Body of pancreas (tissue), 4 donors: ENCODE measurements at regions not wholly inside any gene's neighbourhood (a gene's known extent, or its start where the extent isn't known, plus 50 kb on each side); places are given as distances from the start of the nearest gene placed in this dataset.
"Not testable (repeated sequence)": the region's sequence is repeated elsewhere in the genome, so short reads cannot be mapped to it uniquely, and the experiment has no call there.

Experiments used
- ATAC-seq: fragments of 150-250 bp; one replicate; pipeline ENCODE4 v1.9.1; 2016
- DNase-seq, 4 donors: peaks; one replicate each; pipeline ENCODE4 v3.0.0-alpha.2; 2019
- H3K27ac ChIP-seq, 4 donors: fragments of 200-600 bp; sonication (generic); 1 replicate in 3 of 4; 2 replicates in 1 of 4; pipeline versions ENCODE4 v1.5.1 to v1.6.1; 2016 to 2019; ENCODE audit warnings: mild to moderate bottlenecking in 1 of 4, mixed read lengths in 1 of 4, moderate library complexity in 1 of 4
- H3K27me3 ChIP-seq, 2 donors: fragments of 200-600 bp; sonication (generic); one replicate each; pipeline ENCODE4 v1.6.0; 2016; ENCODE audit warnings: mild to moderate bottlenecking in 1 of 2
- H3K36me3 ChIP-seq, 2 donors: fragments of 200-600 bp; sonication (generic); replicated peaks in 1 of 2; 2 replicates each; pipeline ENCODE4 v1.5.1; 2016; ENCODE audit warnings: low read depth in 2 of 2; ENCODE audit not compliant: insufficient read depth in 1 of 2
- H3K4me1 ChIP-seq: fragments of 200-600 bp; sonication (generic); one replicate; pipeline ENCODE4 v1.6.0; 2016
- H3K4me3 ChIP-seq, 2 donors: fragments of 200-600 bp; sonication (generic); 1 replicate in 1 of 2; 2 replicates in 1 of 2; pipeline ENCODE4 v1.5.1; 2016 to 2019
- H3K9me3 ChIP-seq, 3 donors: fragments of 200-600 bp; sonication (generic); 1 replicate in 2 of 3; 2 replicates in 1 of 3; pipeline ENCODE4 v1.5.1; 2016
- POLR2A ChIP-seq, 3 donors: fragments of 450-650 bp; IDR thresholded peaks; one replicate each; pipeline ENCODE4 v1.6.1; 2016; ENCODE audit warnings: antibody characterized with exemption in 3 of 3, mild to moderate bottlenecking in 2 of 3
- WGBS, 2 donors: methylation state at CpG; one replicate each; pipeline ENCODE4 v1.1.5; 2017; 5-methylcytosine and 5-hydroxymethylcytosine counted together
- intact Hi-C: fragments of 100-400 bp; cut with DNase I; formaldehyde crosslinking; loops from one replicate; pipeline ENCODE4 v1.15.1; 2023
- TF ChIP-seq, protein P1 (sequence below), 7 experiments: fragments of 450-650 bp in 4 of 7; fragments of 200-600 bp in 3 of 7; sonication (generic) in 3 of 7; IDR thresholded peaks; one replicate each; pipeline ENCODE4 v1.5.1; 2016 to 2019; ENCODE audit warnings: antibody characterized with exemption in 7 of 7

DNA sequence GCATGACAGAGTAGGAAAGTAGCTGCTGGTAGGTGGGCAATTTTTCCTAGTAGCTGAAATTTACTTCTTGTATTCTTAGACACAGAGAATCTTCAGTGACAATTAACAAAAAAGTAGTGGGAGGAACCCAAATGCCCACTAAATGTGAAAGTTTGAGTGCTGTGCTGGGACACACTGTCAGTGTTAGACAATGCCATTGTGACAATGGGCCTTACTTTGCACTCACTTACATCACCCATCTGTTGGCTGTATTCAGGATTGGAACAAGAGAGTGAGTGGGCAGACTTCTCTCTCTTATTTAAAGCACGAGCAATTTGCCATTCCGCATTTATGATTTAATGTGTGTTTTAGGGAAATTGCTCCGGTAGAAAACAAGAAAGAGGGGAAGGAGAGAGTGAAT lies 662.5 kb downstream of the CBLN4 start:
- H3K4me3 ChIP-seq = no peak overlapping the region
- no peak for DNase-seq
- WGBS, 2 donors = 65 to 71% methylated on average over 3 of the region's 3 CpGs
- H3K9me3 ChIP-seq = no peaks in the 10 kb centered on the region
- TF ChIP-seq POLR2A (IDR thresholded peaks at IDR 0.05) = no peak
- TF ChIP-seq, protein P1, sequence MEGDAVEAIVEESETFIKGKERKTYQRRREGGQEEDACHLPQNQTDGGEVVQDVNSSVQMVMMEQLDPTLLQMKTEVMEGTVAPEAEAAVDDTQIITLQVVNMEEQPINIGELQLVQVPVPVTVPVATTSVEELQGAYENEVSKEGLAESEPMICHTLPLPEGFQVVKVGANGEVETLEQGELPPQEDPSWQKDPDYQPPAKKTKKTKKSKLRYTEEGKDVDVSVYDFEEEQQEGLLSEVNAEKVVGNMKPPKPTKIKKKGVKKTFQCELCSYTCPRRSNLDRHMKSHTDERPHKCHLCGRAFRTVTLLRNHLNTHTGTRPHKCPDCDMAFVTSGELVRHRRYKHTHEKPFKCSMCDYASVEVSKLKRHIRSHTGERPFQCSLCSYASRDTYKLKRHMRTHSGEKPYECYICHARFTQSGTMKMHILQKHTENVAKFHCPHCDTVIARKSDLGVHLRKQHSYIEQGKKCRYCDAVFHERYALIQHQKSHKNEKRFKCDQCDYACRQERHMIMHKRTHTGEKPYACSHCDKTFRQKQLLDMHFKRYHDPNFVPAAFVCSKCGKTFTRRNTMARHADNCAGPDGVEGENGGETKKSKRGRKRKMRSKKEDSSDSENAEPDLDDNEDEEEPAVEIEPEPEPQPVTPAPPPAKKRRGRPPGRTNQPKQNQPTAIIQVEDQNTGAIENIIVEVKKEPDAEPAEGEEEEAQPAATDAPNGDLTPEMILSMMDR (IDR thresholded peaks at IDR 0.05) = no peak
- ATAC-seq = no peak
- no peaks in the 10 kb centered on the region for H3K27me3 ChIP-seq
- no peak overlapping the region for H3K27ac ChIP-seq
- intact Hi-C loops = no loop called here
- H3K36me3 ChIP-seq = no peaks in the 10 kb centered on the region
- H3K4me1 ChIP-seq = no peaks in the 10 kb centered on the region

DNA sequence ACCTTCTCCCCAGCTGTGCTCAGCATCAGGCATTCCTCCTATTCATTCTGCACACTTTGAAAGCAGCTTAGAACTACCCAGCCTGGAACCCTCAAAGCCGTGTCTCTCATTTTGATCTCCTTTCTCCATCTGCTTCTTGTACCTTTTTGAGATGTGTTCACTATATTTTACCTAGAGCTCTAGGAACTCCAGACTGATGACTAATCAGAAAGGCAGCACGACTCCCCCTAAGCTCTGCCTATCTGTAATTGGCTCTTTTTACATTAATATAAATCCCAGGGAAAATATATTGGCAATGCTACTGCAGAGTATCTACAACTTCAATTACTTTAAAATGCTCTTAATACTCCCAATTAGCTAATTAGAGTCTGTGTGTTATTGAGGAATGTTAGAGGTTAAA lies 671.5 kb downstream of the CBLN4 start:
- 25 to 34% methylated on average over 2 of the region's 2 CpGs for WGBS, 2 donors
- no peaks in the 10 kb centered on the region for H3K9me3 ChIP-seq
- H3K4me1 ChIP-seq = no peaks in the 10 kb centered on the region
- ATAC-seq = no peak
- TF ChIP-seq POLR2A (IDR thresholded peaks at IDR 0.05) = no peak
- TF ChIP-seq, protein P1 (IDR thresholded peaks at IDR 0.05) = no peak
- intact Hi-C loops = no loop called here
- no peaks in the 10 kb centered on the region for H3K27me3 ChIP-seq
- H3K4me3 ChIP-seq = no peak overlapping the region
- H3K27ac ChIP-seq = no peak overlapping the region
- DNase-seq = no peak
- H3K36me3 ChIP-seq = no peaks in the 10 kb centered on the region

DNA sequence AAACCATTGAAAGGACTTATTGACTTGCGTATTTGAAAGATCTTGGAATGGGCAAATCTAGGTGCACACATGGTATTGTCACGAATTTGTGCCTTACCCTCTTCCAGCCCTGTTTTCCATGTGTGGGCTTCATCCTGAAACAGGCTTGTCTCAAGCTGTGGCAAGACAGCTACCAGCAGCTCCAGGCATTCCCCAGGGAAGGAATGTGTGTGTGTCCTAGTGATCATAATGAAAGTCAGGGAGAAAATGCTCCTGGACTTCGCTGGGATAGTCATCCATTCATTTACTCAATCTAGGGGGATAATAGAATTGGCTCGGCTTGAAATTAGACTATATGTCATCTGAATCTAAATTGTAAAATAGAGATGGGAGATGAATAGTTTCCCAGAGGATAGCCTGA lies 676.2 kb downstream of the CBLN4 start:
- DNase-seq = no peak
- TF ChIP-seq, protein P1 (IDR thresholded peaks at IDR 0.05) = no peak
- TF ChIP-seq POLR2A (IDR thresholded peaks at IDR 0.05) = no peak
- Histone ChIP-seq H3K9me3 (no peaks in the 10 kb centered on the region), H3K4me3 (no peak overlapping the region), H3K4me1 (no peaks in the 10 kb centered on the region), H3K36me3 (no peaks in the 10 kb centered on the region), H3K27ac (no peak overlapping the region), H3K27me3 (no peaks in the 10 kb centered on the region)
- WGBS, 2 donors = 54 to 68% methylated on average over 4 of the region's 4 CpGs
- intact Hi-C loops = no loop called here
- ATAC-seq = no peak

DNA sequence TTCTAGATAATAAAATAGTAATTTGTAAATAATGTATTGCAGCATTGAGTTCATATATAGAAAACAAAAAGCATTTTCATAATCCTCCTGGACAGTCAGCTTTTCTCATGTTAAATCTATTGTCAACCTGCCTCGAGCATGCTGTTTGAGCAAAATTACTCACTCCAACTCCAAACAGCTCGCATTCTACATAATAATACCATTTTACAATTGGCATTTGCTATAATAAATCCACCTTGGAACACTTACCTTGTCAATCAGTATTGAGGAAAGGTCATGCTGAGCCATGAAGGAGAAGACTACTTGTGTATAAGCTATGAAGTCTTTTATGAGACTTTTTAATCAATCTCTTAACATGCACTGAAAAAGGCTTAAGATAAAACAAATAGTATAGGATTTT lies 682.6 kb downstream of the CBLN4 start:
- intact Hi-C loops = no loop called here
- WGBS, 2 donors = 36 to 45% methylated on average over 2 of the region's 2 CpGs
- ATAC-seq (no peak), DNase-seq (no peak)
- Histone ChIP-seq H3K9me3 (no peaks in the 10 kb centered on the region), H3K4me1 (no peaks in the 10 kb centered on the region), H3K36me3 (no peaks in the 10 kb centered on the region), H3K27me3 (no peaks in the 10 kb centered on the region), H3K4me3 (no peak overlapping the region), H3K27ac (no peak overlapping the region)
- TF ChIP-seq, protein P1 (IDR thresholded peaks at IDR 0.05) = no peak
- TF ChIP-seq POLR2A (IDR thresholded peaks at IDR 0.05) = no peak

DNA sequence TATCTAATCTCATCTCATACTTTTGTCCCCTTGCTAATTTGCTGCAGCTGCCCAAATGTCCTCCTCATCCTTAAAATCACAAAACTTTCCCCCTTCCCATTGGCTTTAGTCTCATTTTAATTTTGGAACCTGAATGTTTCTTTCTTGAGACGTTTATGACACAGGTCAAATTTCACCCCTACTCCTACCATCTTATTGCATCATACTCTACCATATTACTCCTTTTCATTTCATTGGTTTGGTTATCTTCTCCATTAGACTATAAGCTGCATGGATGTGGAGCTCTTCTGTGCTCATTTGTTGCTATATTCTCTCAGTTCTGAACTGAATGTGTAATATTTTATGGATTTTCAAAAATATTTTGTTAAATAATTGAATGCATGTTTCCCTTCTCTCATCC lies 688.6 kb downstream of the CBLN4 start:
- intact Hi-C loops = no loop called here
- no peaks in the 10 kb centered on the region for H3K4me1 ChIP-seq
- TF ChIP-seq POLR2A (IDR thresholded peaks at IDR 0.05) = no peak
- TF ChIP-seq, protein P1 (IDR thresholded peaks at IDR 0.05) = no peak
- ATAC-seq (no peak), DNase-seq (no peak)
- no peaks in the 10 kb centered on the region for H3K9me3 ChIP-seq
- H3K4me3 ChIP-seq = no peak overlapping the region
- H3K27me3 ChIP-seq = no peaks in the 10 kb centered on the region
- 22 to 45% methylated on average over 1 of the region's 1 CpG for WGBS, 2 donors
- no peak overlapping the region for H3K27ac ChIP-seq
- no peaks in the 10 kb centered on the region for H3K36me3 ChIP-seq

DNA sequence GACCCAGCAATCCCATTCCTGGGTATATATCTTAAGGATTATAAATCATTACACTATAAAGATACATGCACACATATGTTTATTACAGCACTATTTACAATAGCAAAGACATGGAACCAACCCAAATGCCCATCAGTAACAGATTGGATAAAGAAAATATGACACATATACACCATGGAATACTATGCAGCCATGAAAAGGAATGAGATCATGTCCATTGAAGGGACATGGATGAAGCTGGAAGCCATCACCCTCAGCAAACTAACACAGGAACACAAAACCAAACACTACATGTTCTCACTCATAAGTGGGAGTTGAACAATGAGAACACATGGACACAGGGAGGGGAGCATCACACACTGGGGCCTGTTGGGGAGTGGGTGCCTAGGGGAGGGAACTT lies 694.5 kb downstream of the CBLN4 start:
- H3K9me3 ChIP-seq, H3K27ac ChIP-seq, H3K27me3 ChIP-seq, H3K4me3 ChIP-seq, DNase-seq, H3K4me1 ChIP-seq, intact Hi-C loops, H3K36me3 ChIP-seq, ATAC-seq: not testable (repeated sequence)
